Activated T-cell treated with anti-CD3 and anti-CD28 coated beads, Interleukin-2, amount 50 U/mL, for 72 hours (primary cell): ENCODE measurements at regions not wholly inside any gene's neighbourhood (a gene's known extent, or its start where the extent isn't known, plus 50 kb on each side); places are given as distances from the start of the nearest gene placed in this dataset.

Experiments used
- ATAC-seq, 2 donors: fragments of 150-1000 bp; cut with Tn5 transposase; replicated peaks in 1 of 2; 2 replicates each; pipeline ENCODE4 v1.10.0; 2021; ENCODE audit warnings: moderate library complexity in 2 of 2, mild to moderate bottlenecking in 1 of 2
- DNase-seq, 2 donors: peaks; one replicate each; pipeline ENCODE4 v3.0.0; 2021 to 2022; ENCODE audit warnings: mixed read lengths in 1 of 2
- H3K27ac Mint-ChIP-seq: one replicate; pipeline ENCODE4 v1.8.0; 2022; ENCODE audit warnings: mild to moderate bottlenecking, moderate library complexity, mixed read lengths
- H3K27me3 Mint-ChIP-seq: one replicate; pipeline ENCODE4 v1.8.0; 2022; ENCODE audit warnings: low read depth, mixed read lengths
- H3K36me3 Mint-ChIP-seq, 2 donors: one replicate each; pipeline ENCODE4 v1.8.0; 2022; ENCODE audit warnings: mixed read lengths in 2 of 2, mild to moderate bottlenecking in 1 of 2; ENCODE audit not compliant: insufficient read depth in 2 of 2
- H3K4me1 Mint-ChIP-seq: one replicate; pipeline ENCODE4 v1.8.0; 2022; ENCODE audit warnings: low read depth, mixed read lengths
- H3K4me3 Mint-ChIP-seq, 2 donors: one replicate each; pipeline ENCODE4 v1.8.0; 2022; ENCODE audit warnings: mild to moderate bottlenecking in 2 of 2, mixed read lengths in 2 of 2, moderate library complexity in 2 of 2
- H3K9me3 Mint-ChIP-seq, 2 donors: one replicate each; pipeline ENCODE4 v1.8.0; 2022; ENCODE audit warnings: mixed read lengths in 2 of 2

GRCh38 chr7:42311195-42311594, 74.2 kb upstream of the GLI3 start:
- Mint-ChIP-seq H3K36me3 (peaks cover 0 to 7% of the 10 kb centered on the region in 2 donors), H3K27me3 (no peaks in the 10 kb centered on the region), H3K9me3 (peaks cover 1 to 8% of the 10 kb centered on the region in 2 donors), H3K4me1 (no peaks in the 10 kb centered on the region), H3K27ac (no peak overlapping the region), H3K4me3 (no peak overlapping the region)
- DNase-seq, result no peak
- ATAC-seq, result no peak

GRCh38 chr7:42292991-42293521, 56.0 kb upstream of the GLI3 start:
- no peak overlapping the region for H3K4me3 Mint-ChIP-seq
- H3K9me3 Mint-ChIP-seq, result peaks cover 0 to 3% of the 10 kb centered on the region in 2 donors
- ATAC-seq, result no peak

GRCh38 chr7:42289473-42289872, 52.5 kb upstream of the GLI3 start:
- ATAC-seq (no peak), DNase-seq (no peak)
- H3K9me3 Mint-ChIP-seq, result peaks cover 0 to 3% of the 10 kb centered on the region in 2 donors
- no peaks in the 10 kb centered on the region for H3K36me3 Mint-ChIP-seq
- no peak overlapping the region for H3K27ac Mint-ChIP-seq
- H3K4me1 Mint-ChIP-seq, result no peaks in the 10 kb centered on the region
- H3K27me3 Mint-ChIP-seq, result no peaks in the 10 kb centered on the region
- no peak overlapping the region for H3K4me3 Mint-ChIP-seq

More at GRCh38 chr7:42292991-42293521, 56.0 kb upstream of the GLI3 start:
- no peaks in the 10 kb centered on the region for H3K36me3 Mint-ChIP-seq
- no peaks in the 10 kb centered on the region for H3K4me1 Mint-ChIP-seq
- no peak overlapping the region for H3K27ac Mint-ChIP-seq
- no peak for DNase-seq
- no peaks in the 10 kb centered on the region for H3K27me3 Mint-ChIP-seq
